ENCODE measurements at regions not wholly inside any gene's neighbourhood (a gene's known extent, or its start where the extent isn't known, plus 50 kb on each side); places are given as distances from the start of the nearest gene placed in this dataset.

DNA sequence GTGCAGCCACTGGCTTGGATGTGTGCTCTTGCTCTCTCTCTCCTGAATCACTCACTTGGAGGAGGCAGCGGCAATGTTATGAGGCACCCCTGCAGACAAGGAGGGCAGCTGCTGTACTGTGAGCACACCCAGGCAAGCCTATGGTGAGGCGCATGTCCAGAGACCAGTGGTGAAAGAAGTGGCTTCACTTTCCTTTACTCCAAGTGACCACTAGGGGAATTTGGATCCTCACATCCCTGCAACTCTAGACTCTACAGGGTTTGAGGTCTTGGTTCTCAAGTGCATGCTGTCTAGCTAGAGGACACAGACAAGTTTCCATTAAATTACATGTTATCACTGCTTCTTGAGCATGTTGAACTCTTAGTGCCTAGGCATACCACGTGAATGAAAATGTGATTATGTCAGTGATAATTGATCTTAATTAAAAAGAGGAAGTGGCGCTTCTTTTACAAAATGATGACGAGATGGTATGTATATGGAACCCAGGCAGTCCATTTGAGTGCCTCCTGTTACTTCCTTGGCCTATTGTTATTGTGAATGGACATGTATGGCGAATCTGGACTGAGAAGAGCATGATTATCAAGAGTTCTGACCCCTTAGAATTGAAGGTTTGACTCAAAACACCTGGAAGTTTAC lies 181.0 kb upstream of the CDH2 start:
- TF ChIP-seq SPI1 (IDR thresholded peaks at IDR 0.05; ENCODE audit: borderline replicate concordance, insufficient read depth, low read depth, low read length) (peak; percentile 60; the same call in 1 of the 2 replicates), HDAC6 (IDR thresholded peaks at IDR 0.05; ENCODE audit: unreplicated experiment) (no peak), NFIC (IDR thresholded peaks at IDR 0.05; ENCODE audit: low read depth, low read length) (no peak), POLR2AphosphoS5 (IDR thresholded peaks at IDR 0.05; ENCODE audit: low read length) (no peak), CHD4 (IDR thresholded peaks at IDR 0.05) (no peak), HDGF (IDR thresholded peaks at IDR 0.05) (no peak), PAX8 (IDR thresholded peaks at IDR 0.05) (no peak), ASH2L (IDR thresholded peaks at IDR 0.05; ENCODE audit: borderline replicate concordance, low read depth) (no peak), BMI1 (IDR thresholded peaks at IDR 0.05; ENCODE audit: borderline replicate concordance) (no peak), RELA (IDR thresholded peaks at IDR 0.05; ENCODE audit: borderline replicate concordance, partially characterized antibody) (no peak)
- TF ChIP-seq, protein P1, sequence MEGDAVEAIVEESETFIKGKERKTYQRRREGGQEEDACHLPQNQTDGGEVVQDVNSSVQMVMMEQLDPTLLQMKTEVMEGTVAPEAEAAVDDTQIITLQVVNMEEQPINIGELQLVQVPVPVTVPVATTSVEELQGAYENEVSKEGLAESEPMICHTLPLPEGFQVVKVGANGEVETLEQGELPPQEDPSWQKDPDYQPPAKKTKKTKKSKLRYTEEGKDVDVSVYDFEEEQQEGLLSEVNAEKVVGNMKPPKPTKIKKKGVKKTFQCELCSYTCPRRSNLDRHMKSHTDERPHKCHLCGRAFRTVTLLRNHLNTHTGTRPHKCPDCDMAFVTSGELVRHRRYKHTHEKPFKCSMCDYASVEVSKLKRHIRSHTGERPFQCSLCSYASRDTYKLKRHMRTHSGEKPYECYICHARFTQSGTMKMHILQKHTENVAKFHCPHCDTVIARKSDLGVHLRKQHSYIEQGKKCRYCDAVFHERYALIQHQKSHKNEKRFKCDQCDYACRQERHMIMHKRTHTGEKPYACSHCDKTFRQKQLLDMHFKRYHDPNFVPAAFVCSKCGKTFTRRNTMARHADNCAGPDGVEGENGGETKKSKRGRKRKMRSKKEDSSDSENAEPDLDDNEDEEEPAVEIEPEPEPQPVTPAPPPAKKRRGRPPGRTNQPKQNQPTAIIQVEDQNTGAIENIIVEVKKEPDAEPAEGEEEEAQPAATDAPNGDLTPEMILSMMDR (IDR thresholded peaks at IDR 0.05 in 2 of 3, conservative IDR thresholded peaks at IDR 0.05 in 1 of 3; ENCODE audit: control insufficient read depth in 2 of 3, extremely low read depth in 1 of 3, insufficient read depth in 1 of 3, low read depth in 3 of 3, low read length in 3 of 3) = 0 out of 6 replicates have a peak, but pooled peaks of 1 of the 3 experiments have one; percentile 2
- TF ChIP-seq, protein P2, sequence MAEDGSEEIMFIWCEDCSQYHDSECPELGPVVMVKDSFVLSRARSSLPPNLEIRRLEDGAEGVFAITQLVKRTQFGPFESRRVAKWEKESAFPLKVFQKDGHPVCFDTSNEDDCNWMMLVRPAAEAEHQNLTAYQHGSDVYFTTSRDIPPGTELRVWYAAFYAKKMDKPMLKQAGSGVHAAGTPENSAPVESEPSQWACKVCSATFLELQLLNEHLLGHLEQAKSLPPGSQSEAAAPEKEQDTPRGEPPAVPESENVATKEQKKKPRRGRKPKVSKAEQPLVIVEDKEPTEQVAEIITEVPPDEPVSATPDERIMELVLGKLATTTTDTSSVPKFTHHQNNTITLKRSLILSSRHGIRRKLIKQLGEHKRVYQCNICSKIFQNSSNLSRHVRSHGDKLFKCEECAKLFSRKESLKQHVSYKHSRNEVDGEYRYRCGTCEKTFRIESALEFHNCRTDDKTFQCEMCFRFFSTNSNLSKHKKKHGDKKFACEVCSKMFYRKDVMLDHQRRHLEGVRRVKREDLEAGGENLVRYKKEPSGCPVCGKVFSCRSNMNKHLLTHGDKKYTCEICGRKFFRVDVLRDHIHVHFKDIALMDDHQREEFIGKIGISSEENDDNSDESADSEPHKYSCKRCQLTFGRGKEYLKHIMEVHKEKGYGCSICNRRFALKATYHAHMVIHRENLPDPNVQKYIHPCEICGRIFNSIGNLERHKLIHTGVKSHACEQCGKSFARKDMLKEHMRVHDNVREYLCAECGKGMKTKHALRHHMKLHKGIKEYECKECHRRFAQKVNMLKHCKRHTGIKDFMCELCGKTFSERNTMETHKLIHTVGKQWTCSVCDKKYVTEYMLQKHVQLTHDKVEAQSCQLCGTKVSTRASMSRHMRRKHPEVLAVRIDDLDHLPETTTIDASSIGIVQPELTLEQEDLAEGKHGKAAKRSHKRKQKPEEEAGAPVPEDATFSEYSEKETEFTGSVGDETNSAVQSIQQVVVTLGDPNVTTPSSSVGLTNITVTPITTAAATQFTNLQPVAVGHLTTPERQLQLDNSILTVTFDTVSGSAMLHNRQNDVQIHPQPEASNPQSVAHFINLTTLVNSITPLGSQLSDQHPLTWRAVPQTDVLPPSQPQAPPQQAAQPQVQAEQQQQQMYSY (CRISPR knock-in tag; IDR thresholded peaks at IDR 0.05) = no peak
- TF ChIP-seq, protein P3, sequence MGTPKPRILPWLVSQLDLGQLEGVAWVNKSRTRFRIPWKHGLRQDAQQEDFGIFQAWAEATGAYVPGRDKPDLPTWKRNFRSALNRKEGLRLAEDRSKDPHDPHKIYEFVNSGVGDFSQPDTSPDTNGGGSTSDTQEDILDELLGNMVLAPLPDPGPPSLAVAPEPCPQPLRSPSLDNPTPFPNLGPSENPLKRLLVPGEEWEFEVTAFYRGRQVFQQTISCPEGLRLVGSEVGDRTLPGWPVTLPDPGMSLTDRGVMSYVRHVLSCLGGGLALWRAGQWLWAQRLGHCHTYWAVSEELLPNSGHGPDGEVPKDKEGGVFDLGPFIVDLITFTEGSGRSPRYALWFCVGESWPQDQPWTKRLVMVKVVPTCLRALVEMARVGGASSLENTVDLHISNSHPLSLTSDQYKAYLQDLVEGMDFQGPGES (IDR thresholded peaks at IDR 0.05) = no peak
- ChIA-PET SMC1A (ENCODE audit: uncharacterized antibody, unreplicated experiment) (no interaction called here), POLR2A (no interaction called here), RAD21 (ENCODE audit: unreplicated experiment) (no interaction called here), CTCF (no interaction called here)
- Histone ChIP-seq H3K36me3 (ENCODE audit: control insufficient read depth in 2 of 2, insufficient read depth in 2 of 2, low read length in 1 of 2) (no peaks in the 10 kb centered on the region), H2AFZ (ENCODE audit: control insufficient read depth, low read depth, low read length) (no peak overlapping the region), H3K79me2 (ENCODE audit: control insufficient read depth, insufficient read depth, low read length) (no peaks in the 10 kb centered on the region), H3K4me3 (no peak overlapping the region), H3K27me3 (replicated peaks in 1 of 2; ENCODE audit: control insufficient read depth in 2 of 2, insufficient read depth in 2 of 2, low read length in 1 of 2) (no peaks in the 10 kb centered on the region), H3K9me3 (replicated peaks; ENCODE audit: control insufficient read depth, insufficient read depth, low read length) (no peaks in the 10 kb centered on the region), H3K4me2 (ENCODE audit: control insufficient read depth, insufficient read depth) (no peak overlapping the region), H3K4me1 (ENCODE audit: control insufficient read depth, insufficient read depth, low read length) (no peaks in the 10 kb centered on the region), H4K20me1 (ENCODE audit: control insufficient read depth, insufficient read depth) (no peaks in the 10 kb centered on the region), H3K27ac (ENCODE audit: control insufficient read depth, insufficient read depth) (no peak overlapping the region), H3K9ac (ENCODE audit: control insufficient read depth, insufficient read depth, low read length) (no peak overlapping the region)
- in situ Hi-C loops (cut with MboI) = no loop called here
- FAIRE-seq (no peak), ATAC-seq (peak; percentile 66), DNase-seq (ENCODE audit: low read depth, low spot score) (no peak)
- WGBS (ENCODE audit: insufficient coverage, insufficient replicate concordance, low lambda C conversion rate, missing lambda C conversion rate) = 41% methylated on average over 6 of the region's 6 CpGs
- intact Hi-C loops (cut with micrococcal nuclease; ENCODE audit: unreplicated experiment) = no loop called here
- no TSS peak for BruUV-seq (replicated peaks)
